Panc1 (cell line): ENCODE measurements at regions not wholly inside any gene's neighbourhood (a gene's known extent, or its start where the extent isn't known, plus 50 kb on each side); places are given as distances from the start of the nearest gene placed in this dataset.

Source experiments
- ATAC-seq: fragments of 200-7000 bp; cut with Tn5 transposase; 2 replicates; pipeline ENCODE4 v1.9.1; 2020; ENCODE audit warnings: mild to moderate bottlenecking, moderate library complexity
- BruUV-seq: library from RNA; stranded (reverse); fragments of 400-500 nt; replicated peaks from 2 replicates; lab custom pipeline; 2021; lab: Mats Ljungman, UMichigan
- CTCF ChIA-PET: fragments of 300-600 bp; sonication (Branson Sonifier 250); formaldehyde crosslinking; loops from one replicate; lab custom pipeline; 2022; ENCODE audit warnings: antibody characterized with exemption; lab: Charles Lee
- POLR2A ChIA-PET: fragments of 300-600 bp; sonication (Branson Sonifier 250); formaldehyde crosslinking; loops from one replicate; lab custom pipeline; 2022; ENCODE audit warnings: antibody characterized with exemption; lab: Charles Lee
- DNase-seq: peaks from one replicate; pipeline ENCODE4 v3.0.0-alpha.2; 2010; ENCODE audit warnings: low read depth, low spot score
- H3K27ac ChIP-seq: 2 replicates; pipeline ENCODE4 v1.5.1; 2011; ENCODE audit warnings: mild to moderate bottlenecking, low read length, inconsistent platforms
- H3K27me3 ChIP-seq: fragments of 200-500 bp; sonication (Bioruptor generic); 2 replicates; pipeline ENCODE4 v1.6.0; 2014; ENCODE audit warnings: low read length, inconsistent platforms; ENCODE audit not compliant: control insufficient read depth, insufficient read depth
- H3K36me3 ChIP-seq: fragments of 200-500 bp; sonication (Bioruptor generic); 2 replicates; pipeline ENCODE4 v1.5.1; 2014; ENCODE audit warnings: inconsistent platforms, mild to moderate bottlenecking, low read length, moderate library complexity; ENCODE audit not compliant: control insufficient read depth, insufficient read depth
- H3K4me1 ChIP-seq: 2 replicates; pipeline ENCODE4 v1.5.1; 2011; ENCODE audit warnings: inconsistent platforms, mild to moderate bottlenecking, low read length, moderate library complexity; ENCODE audit not compliant: control insufficient read depth, insufficient read depth
- H3K4me3 ChIP-seq, 2 experiments: 2 replicates each; pipeline ENCODE4 v1.5.1; 2011 to 2012; ENCODE audit warnings: low read depth in 2 of 2, low read length in 2 of 2, mild to moderate bottlenecking in 2 of 2, inconsistent platforms in 1 of 2, moderate library complexity in 1 of 2
- H3K9me3 ChIP-seq: fragments of 200-500 bp; sonication (Bioruptor generic); 2 replicates; pipeline ENCODE4 v1.5.1; 2014; ENCODE audit warnings: low read depth, mild to moderate bottlenecking, inconsistent platforms, low read length, moderate library complexity; ENCODE audit not compliant: control insufficient read depth, insufficient read depth
- POLR2AphosphoS5 ChIP-seq: IDR thresholded peaks from 2 replicates; pipeline ENCODE4 v1.6.1; 2012; ENCODE audit warnings: mild to moderate bottlenecking, low read depth, low read length, moderate library complexity
- REST ChIP-seq, 2 experiments: IDR thresholded peaks; 2 replicates each; pipeline ENCODE4 v1.6.1; 2011 to 2012; ENCODE audit warnings: low read depth in 2 of 2, control low read depth in 1 of 2, low read length in 1 of 2, mild to moderate bottlenecking in 1 of 2, moderate library complexity in 1 of 2; ENCODE audit not compliant: insufficient read depth in 1 of 2
- SIN3A ChIP-seq: IDR thresholded peaks from 2 replicates; pipeline ENCODE4 v1.6.1; 2012; ENCODE audit warnings: low read depth, mild to moderate bottlenecking, low read length, moderate library complexity, borderline replicate concordance; ENCODE audit not compliant: insufficient read depth
- TCF7L2 ChIP-seq: IDR thresholded peaks from 2 replicates; pipeline ENCODE4 v1.6.1; 2011; ENCODE audit warnings: mild to moderate bottlenecking, low read depth, low read length, inconsistent platforms
- in situ Hi-C: cut with HindIII; loops from 2 replicates; pipeline ENCODE4 v1.10.0; 2016; ENCODE audit warnings: low sequenced_read_pairs, low pct_unique_long_range_greater_than_20kb
- intact Hi-C: fragments of 100-400 bp; cut with micrococcal nuclease; formaldehyde crosslinking; loops from one replicate; pipeline ENCODE4 v1.10.0; 2022; ENCODE audit not compliant: unreplicated experiment
- TF ChIP-seq, protein P1 (sequence below): fragments of 450-650 bp; IDR thresholded peaks from 2 replicates; pipeline ENCODE4 v1.5.1; 2017; ENCODE audit warnings: mild to moderate bottlenecking

DNA sequence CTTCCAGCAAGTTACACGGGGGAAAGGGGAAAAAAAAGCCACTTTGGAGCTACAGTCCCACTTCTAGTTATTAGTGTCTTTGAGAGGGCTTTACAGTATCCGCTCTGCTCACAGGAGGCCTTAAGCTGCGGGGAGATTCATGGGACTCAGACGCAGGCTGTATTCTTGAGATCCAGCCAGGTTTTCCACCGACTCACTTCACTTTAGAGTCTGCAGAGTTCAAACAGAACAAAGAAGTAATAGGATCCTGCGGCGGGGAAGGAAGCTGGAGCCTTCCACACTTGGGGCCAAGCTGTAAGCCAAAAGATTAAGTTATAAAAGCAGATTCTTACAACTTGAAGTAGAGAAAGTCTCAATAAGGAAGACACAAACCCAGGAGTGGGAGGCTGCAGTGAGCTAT, 60.2 kb upstream of the FAM174B start:
- intact Hi-C loops, result loop anchor here (1.0 to 10.0 kb wide), 4 partner anchors 101 to 441 kb away; no protein-coding TSS in a partner anchor
- TF ChIP-seq, protein P1, sequence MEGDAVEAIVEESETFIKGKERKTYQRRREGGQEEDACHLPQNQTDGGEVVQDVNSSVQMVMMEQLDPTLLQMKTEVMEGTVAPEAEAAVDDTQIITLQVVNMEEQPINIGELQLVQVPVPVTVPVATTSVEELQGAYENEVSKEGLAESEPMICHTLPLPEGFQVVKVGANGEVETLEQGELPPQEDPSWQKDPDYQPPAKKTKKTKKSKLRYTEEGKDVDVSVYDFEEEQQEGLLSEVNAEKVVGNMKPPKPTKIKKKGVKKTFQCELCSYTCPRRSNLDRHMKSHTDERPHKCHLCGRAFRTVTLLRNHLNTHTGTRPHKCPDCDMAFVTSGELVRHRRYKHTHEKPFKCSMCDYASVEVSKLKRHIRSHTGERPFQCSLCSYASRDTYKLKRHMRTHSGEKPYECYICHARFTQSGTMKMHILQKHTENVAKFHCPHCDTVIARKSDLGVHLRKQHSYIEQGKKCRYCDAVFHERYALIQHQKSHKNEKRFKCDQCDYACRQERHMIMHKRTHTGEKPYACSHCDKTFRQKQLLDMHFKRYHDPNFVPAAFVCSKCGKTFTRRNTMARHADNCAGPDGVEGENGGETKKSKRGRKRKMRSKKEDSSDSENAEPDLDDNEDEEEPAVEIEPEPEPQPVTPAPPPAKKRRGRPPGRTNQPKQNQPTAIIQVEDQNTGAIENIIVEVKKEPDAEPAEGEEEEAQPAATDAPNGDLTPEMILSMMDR, result no peak
- no peak for TF ChIP-seq REST (IDR thresholded peaks at IDR 0.05; ENCODE audit: insufficient read depth in 1 of 2, low read depth in 2 of 2, low read length in 1 of 2)
- no peak for TF ChIP-seq SIN3A
- BruUV-seq, result no TSS peak
- in situ Hi-C loops, result no loop called here
- Histone ChIP-seq H3K4me1 (0 out of 2 replicates have a peak, but pooled peaks cover 4% of the 10 kb centered on the region), H3K27me3 (no peaks in the 10 kb centered on the region), H3K9me3 (no peaks in the 10 kb centered on the region), H3K27ac (peak overlapping the region; percentile 15; the same call in 1 of the 2 replicates), H3K4me3 (no peak overlapping the region), H3K36me3 (no peaks in the 10 kb centered on the region)
- ChIA-PET CTCF (interaction anchor here (0.6 to 2.1 kb wide), 6 partner anchors 103 to 618 kb away, joined by 3 to 5 read pairs (median 4); no protein-coding TSS in a partner anchor), POLR2A (no interaction called here)
- no peak for DNase-seq
- ATAC-seq, result no peak

DNA sequence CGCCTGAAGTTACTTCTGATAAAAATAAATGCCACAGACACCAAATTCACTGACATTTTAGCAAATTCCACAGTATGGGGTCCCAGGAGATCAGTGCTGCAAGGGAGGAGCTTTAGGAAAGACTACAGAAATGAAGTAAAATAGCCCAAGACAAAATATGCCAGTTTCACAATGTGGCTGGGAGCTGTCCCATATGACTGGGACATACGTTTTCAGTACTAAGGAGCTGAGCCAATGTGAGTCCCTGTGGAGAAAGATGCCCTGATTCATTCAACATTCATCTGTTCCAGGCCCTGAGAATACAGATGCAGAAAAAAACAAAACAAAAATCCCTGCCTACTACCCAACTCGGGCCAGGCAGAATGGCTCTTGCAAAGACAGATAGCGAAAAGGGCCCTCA, 63.4 kb upstream of the FAM174B start:
- no peak for TF ChIP-seq POLR2AphosphoS5
- BruUV-seq, result no TSS peak
- ATAC-seq (no peak), DNase-seq (no peak)
- intact Hi-C loops, result loop anchor here (10.0 kb wide), 2 partner anchors 104 to 444 kb away; no protein-coding TSS in a partner anchor
- ChIA-PET CTCF (no interaction called here), POLR2A (no interaction called here)
- H3K4me1 ChIP-seq, result 0 out of 2 replicates have a peak, but pooled peaks cover 4% of the 10 kb centered on the region
- no peaks in the 10 kb centered on the region for H3K9me3 ChIP-seq
- no peaks in the 10 kb centered on the region for H3K27me3 ChIP-seq
- no peak overlapping the region for H3K27ac ChIP-seq
- in situ Hi-C loops, result no loop called here
- H3K36me3 ChIP-seq, result no peaks in the 10 kb centered on the region
- H3K4me3 ChIP-seq, result no peak overlapping the region

DNA sequence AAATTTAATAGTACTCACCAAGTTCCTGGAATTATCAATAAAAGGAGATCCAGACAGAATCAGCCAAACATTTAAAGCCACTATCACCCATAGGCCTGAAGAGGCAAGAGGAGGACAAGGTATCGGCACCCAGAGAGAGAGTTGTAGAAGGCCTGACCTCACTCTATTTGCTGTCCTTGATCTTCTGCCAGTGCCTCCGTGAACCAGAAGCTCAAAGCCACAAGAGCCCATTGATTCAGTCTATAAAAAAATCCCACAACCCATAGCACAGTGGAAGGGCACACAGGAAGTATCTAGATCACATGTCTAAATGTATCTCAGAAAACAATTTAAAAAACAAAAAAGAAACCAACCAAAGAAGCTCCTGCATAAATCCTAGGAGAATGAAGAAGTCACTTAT, 68.6 kb upstream of the FAM174B start:
- ATAC-seq (no peak), DNase-seq (no peak)
- no peak overlapping the region for H3K4me3 ChIP-seq
- no peaks in the 10 kb centered on the region for H3K36me3 ChIP-seq
- H3K4me1 ChIP-seq, result no peaks in the 10 kb centered on the region
- no peak for TF ChIP-seq TCF7L2
- TF ChIP-seq, protein P1, result no peak
- no peak for TF ChIP-seq SIN3A
- no peak for TF ChIP-seq POLR2AphosphoS5
- TF ChIP-seq REST (IDR thresholded peaks at IDR 0.05; ENCODE audit: insufficient read depth in 1 of 2, low read depth in 2 of 2, low read length in 1 of 2), result no peak
- no peaks in the 10 kb centered on the region for H3K27me3 ChIP-seq
- intact Hi-C loops (no loop called here), in situ Hi-C loops (no loop called here)
- H3K9me3 ChIP-seq, result no peaks in the 10 kb centered on the region
- BruUV-seq, result no TSS peak
- ChIA-PET POLR2A (no interaction called here), CTCF (no interaction called here)
- H3K27ac ChIP-seq, result no peak overlapping the region
